HG03442 (cell line): ENCODE measurements at regions not wholly inside any gene's neighbourhood (a gene's known extent, or its start where the extent isn't known, plus 50 kb on each side); places are given as distances from the start of the nearest gene placed in this dataset.

Experiments used
- ATAC-seq: cut with Tn5 transposase; IDR thresholded peaks from one replicate; pipeline ENCODE4 v1.9.1; 2021; ENCODE audit warnings: mild to moderate bottlenecking, moderate library complexity; ENCODE audit not compliant: unreplicated experiment

DNA sequence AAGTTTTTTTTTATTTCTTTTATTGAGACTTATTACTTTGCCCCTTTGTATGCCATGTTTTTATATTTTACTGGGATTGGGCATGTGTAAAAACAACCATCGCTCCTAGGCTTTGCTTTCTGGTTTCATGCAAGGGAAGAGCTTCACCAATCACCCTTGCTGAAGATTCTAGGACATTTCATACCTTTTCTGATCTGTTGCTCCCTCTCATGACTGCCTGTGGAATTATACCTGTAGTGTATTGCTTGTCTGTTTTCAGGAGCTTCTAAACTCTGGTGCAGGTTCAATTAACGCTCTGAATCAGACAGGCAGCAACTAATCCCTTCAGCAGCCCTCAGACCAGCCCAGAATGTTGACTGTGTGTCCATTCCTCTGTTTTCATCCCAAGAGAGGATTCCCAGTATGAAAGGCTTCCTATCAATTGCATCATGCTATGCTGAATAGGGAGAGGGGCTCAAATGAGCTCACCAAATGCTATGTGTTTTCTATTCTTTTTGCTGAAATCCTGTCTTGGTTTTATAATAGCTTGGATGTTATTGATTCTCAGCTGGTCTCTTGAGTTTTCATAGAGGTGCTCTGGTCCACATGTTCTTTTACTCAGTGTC, 572.9 kb upstream of the CDH6 start:
- ATAC-seq: no peak

DNA sequence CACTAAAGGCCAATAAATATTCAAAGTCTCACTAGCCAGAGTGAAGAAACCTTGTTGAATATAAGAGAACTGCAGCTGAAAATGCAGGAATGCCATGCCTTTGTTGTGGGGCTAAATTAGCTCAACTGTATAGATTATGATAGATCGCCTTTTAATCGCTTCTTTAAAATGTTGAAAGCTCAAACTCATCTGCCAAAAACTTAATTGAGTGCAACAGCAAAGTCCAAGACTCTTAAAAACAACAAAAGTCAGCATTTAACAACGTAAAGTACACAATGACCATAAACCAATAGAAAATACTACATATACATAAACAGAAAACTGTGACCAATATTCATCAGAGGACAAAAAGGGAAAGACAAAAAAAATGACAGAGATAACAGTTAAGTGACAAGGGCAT, 585.0 kb upstream of the CDH6 start:
- no peak for ATAC-seq

DNA sequence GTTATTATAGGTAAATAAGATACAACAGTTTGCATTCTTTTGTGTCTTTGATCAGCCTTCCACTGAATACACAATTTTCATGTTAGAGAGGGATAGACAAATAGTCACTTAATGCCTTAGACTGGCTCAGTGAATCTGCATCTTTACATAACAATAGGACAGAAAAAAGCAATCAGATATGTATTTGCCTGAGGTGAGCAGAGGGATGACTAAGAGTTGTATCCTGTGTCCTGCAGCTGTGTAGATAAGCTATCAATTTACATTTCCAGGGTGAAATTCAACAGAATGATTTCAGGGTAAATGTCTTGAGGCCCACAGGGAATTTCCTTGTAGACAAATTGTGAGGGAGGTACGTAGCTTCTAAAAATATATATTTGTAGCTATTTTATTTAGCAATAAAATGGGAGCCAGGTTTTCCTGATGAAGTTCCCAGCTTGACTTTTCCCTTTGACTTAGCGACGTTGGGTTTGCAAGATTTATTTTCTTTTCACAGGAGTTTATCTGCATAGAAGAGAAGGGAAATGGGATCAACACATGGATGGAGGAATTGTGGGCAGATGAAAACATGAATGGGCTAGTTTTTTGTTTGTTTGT, 586.1 kb upstream of the CDH6 start:
- ATAC-seq: no peak

DNA sequence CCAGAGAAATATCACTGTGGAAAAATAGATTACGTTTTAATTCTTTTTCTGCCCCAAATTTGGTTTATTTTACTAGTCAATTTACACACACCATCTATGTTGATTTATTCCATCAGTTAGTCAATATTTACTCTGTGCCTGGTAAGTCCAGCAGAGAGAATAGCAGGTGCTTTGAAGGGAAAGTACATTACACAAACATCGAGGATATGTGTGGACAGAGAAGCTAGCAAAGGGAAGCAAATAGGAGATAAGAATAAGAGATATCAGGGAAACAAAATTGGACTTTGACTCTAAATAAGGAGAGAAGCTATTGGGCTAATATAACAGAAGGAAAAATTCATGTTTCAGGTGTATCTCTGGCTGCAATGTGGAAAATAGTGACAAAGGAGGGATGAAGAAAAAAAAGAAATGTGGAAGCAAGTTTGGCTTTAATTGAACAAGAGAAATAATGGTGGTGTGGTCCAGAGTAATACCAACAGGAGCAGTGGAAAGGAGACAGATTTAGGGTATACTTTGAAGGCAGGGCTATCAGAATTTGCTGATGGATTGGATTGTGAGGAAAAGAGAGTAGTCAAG, 587.7 kb upstream of the CDH6 start:
- ATAC-seq: no peak

DNA sequence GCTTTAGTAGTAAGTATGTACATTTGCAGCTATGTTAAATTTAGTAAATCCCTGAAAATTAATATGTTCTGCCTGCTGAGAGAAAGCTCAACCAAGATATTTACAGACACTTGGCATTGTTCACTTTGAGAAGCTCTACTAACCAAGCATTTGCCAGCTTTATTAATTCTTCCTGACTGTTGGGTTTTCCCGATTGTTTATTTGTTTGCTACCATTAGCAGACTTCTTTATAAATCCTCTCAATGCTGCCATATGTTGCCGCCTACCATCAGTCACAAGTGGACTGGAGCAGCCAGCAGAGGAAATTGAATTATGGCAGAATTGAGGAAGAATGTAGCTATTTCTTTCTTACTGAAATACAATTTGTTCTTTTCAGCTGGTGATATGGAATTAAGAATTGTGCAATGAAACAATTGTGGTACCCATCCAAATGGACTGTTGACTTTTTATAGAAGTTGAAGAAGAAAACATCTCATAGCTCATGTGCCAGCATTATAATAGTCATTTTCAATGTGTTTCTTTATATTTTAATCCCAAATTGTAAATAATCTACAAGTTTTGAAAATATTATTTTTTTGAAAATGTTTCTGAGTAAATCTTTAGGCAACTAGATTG, 588.7 kb upstream of the CDH6 start:
- no peak for ATAC-seq

DNA sequence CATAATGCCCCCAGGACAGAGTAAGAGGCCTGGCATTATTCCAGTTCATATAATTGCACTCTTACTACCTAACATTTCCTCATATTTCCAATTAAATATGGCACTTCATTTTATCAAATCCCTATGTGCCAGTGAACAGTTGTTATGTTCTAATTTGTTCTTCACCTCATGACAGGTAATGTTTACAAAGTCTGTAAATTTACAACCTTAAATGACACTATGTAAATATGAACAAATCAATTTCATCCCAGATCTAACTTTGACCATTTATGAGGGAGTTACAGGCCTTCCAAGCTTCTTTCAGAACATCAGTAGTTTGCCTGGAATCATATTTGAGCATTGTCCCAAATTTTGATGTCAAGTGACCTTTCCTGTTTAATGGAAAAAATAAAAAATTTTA, 592.6 kb upstream of the CDH6 start:
- no peak for ATAC-seq

DNA sequence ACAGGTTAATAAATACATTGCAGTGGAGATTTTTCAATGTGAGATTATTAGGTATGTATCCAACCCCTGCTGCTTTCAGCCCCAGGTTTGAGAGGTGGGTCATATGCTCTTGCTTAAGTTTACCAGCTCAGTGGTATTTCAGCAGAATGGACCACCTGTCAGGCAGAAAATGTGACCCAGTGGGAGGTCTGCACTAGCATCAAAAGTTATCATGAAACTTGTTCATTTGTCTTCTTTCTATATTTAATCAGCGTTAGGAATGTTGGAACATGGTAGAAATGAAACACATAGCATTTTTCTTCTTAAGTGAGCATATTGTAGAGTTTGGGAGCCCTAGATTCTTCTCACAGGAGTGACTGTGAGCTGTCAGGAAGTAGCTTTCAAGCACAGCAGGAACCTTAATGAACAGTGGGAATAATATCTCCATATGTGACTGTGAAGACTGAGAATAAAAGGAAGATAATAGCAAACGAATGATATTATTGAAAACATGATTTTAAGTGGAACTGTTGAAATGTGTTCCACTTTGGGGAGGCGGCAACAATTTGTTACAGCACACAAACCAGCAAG, 596.9 kb upstream of the CDH6 start:
- no peak for ATAC-seq

DNA sequence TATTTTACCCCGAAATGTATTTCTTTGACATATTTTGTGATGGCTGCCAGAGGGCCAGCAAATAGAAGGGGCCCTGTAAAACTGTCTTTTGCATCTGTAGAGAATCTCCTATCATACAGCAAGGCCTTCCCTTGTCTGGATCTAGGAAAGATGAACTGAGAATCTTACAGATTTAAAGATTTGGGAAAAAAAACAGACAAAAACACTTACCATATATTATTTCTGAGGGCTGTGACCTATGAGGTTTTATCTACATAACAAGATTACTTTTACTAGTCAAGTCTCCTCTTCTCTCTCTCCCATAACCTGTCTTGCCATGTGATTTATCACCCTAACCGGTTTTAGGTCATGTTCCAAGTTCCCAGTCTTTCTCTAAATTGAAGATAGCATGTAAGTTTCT, 599.2 kb upstream of the CDH6 start:
- no peak for ATAC-seq

DNA sequence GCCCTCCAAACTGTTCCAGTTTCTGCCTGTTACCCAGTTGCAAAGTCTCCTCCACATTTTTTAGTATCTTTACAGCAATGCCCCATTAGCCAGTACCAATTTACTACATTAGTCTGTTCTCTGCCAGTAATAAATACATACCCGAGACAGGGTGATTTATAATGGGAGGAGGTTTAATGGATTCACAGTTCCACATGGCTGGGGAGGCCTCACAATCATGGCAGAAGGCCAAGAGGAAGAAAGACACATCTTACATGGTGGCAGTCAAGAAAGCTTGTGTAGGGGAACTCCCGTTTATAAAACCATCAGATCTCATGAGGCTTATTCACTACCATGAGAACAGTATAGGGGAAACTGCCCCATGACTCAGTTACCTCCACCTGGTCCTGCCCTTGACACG, 600.7 kb upstream of the CDH6 start:
- ATAC-seq: no peak

DNA sequence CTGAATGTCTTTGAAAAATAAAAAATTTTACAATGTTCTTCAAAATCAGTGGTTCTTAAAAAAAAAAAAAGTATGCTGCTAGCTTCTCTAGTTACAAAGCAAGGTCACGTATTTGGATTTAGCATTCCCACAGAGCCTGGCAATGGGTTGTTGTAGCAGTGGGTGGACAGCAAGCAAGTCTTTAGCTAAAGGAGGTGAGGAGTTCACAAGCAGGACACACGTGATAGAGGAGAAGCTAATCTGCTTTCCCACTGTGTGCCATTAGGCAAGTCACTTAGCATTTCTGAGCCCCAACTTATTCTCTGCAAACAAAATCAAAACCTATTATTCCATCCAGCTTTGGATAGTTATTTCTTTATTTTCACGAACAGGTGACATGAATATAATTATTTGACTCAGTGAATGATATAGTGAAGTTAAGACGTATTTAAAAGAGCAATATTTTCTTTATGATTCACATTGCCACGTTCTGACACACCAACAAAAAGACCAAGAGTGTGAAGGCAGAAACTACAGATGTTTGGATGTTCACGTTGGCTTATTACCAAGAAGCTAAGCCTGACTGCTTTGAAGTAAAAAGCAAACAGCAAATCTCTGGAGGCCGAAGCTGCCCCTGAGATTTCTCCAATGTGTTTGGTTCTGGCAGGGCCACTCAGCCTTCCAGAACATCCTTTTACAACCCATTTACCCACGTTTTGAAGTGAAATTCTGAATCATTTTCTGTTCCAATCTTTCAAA, 612.1 kb upstream of the CDH6 start:
- ATAC-seq: no peak

DNA sequence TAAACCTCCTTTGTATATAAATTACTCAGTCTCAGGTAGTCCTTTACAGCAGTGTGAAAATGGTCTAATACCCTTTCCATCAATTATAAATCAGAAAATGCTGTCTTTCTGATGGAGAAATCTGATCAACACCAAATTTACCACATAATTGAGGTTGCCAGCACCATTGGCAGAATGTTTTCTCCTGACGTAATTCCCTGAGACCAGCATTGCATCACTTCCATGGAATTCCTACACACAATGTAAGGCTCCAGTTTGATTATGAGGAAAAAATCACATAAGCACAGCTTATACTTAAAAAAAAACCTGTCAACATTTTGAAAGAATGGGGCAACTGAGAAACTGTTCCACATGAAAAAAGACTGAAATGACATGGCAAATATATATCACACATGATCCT, 618.7 kb upstream of the CDH6 start:
- no peak for ATAC-seq

DNA sequence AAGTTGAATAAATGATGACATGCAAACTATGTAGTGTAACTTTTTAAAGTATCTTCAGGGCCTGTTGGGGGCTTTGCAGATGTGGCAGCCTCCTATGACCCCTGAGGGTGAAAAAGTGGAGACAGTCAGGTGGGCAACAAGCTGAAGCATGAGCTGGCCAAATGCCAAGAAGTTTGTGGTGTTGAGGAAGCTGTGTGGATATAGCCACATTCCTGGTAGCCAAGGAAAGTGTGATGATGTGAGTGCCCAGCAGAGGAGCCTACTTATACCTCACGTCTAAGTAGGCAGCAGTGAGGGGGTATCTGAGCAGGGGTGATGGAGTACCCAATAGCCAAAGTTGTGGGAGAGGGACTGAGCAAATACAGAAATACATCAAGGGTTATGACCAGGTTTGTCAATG, 621.2 kb upstream of the CDH6 start:
- no peak for ATAC-seq

DNA sequence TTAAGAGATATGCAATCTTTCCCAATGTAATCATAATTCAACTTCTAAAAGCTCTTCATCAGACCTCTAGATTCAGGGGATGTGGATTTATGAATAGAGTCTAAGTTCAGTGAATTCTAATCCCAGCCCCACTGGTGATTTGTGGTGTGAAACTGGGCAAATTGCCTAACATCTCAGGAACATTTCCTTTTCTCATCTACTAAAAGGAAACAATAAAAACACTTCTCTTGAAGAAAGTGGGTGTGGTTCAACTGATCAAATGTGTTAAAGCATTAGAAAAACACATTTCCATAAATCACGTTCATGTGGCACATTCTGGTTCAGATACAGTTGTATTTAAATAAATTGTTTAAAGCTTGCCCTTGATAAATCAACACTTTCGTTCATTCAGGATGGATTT, 631.7 kb upstream of the CDH6 start:
- no peak for ATAC-seq

DNA sequence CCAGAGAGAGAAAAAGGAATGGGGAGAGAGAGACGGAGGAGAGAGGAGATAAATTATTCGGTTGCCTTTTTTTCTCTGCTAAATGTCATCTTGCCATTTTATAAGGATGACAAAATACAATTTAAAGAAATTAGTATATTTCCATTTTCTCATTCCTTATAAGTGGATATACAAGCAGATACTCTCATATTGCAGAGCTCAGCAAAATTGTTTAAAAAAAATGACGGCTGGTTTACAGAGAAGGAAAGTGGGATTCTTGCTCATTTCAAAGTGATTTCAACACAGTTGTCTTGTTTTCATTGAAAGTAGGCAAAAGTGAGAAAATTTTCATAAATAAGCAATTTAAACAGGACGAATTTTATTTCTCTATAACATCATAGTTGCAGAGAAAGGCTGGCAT, 641.9 kb upstream of the CDH6 start:
- ATAC-seq: no peak

DNA sequence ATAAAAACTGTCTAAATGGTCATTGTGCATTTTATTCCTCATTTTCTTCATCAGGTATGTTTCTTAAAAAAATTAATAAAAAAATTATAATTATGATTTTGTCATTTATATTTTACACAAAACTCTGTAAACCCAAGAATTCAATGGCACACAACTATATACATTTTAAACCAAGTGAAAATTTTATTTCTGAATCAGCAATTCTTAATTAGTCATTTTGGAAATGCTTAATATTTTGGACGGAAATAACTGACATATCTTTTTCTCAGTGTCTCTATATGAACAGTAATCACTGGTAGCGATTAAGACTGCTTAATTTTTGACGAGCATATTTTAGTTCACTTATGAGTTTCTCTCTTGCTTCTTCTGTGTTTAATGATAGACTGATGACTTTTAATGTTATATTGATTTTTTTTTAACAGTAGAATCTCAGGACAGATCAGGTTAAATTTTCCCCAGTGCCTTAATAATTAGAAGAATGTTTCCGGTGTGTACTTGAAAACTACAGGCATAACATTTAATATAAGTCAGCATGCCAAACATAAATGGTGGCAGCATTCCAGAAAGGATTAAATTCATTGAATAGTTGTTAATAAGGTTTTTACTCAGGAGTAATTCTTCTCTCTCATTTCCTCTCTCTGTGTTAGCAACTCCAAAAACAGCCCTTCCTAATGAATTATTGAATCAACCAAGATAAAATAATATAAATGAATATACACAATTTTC, 644.7 kb upstream of the CDH6 start:
- no peak for ATAC-seq

DNA sequence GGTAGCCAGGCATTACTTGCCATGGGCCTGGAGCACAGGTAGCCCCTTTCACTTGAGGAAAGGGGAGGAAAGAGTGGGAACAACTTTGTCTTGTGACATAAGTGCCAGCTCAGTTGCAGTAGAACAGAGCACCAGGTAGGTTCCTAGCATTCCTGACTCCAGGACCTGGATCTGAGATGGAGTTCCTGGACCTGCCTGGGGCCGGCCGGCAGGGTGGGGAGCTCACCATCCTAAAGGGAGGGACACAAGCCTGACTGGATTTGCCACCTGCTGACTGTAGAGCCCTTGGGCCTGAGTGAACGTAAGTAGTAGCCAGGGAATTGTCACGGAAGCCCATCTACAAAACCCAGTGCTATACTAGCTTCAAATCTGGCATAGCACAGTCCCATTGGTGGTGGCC, 653.3 kb upstream of the CDH6 start:
- ATAC-seq: no peak

DNA sequence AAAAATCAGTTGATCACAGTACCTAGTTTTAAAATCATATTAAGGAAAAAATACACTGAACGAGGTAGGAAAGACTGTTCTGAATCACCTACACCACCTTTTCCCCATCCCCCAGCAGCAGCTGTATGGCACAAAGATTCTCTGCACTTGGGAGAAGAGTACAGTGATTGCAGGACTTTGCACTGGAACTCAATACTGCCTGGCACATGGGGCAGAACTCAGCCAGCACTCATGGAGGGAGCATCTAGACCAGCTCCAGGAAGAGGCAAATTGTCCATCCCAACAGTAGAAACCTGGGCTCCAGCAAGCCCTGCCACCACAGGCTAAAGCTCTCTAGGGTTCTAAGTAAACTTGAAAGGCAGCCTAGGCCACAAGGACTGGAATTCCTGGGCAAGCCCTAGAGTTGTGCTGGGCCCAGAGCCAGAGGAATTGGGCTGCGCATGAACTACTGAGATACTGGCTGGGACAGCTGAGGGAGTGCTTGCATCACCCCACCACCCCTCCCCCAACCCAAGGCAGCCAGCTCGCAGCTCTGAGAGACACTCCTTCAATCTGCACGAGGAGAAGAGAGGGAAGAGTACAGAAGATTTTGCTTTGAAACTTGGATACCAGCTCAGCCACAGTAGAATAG, 654.4 kb upstream of the CDH6 start:
- no peak for ATAC-seq

DNA sequence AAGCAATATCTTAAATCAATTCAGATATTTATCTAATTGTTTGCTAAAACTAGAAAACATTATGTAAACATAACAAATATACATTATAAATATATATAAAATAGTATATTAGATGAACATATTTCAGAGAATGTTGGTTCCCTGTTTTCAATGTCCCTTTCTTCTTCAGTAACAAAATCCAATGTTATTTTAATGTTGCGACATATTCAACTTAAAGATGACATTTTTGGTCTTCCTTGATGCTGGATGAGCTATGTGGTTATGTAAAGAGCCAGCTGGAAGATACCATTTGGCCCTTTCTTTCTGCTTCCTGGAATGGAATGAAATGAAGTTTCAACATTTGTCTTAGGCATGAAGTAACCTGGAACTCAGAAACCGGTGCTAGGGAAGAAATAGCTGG, 668.1 kb upstream of the CDH6 start:
- ATAC-seq: no peak

DNA sequence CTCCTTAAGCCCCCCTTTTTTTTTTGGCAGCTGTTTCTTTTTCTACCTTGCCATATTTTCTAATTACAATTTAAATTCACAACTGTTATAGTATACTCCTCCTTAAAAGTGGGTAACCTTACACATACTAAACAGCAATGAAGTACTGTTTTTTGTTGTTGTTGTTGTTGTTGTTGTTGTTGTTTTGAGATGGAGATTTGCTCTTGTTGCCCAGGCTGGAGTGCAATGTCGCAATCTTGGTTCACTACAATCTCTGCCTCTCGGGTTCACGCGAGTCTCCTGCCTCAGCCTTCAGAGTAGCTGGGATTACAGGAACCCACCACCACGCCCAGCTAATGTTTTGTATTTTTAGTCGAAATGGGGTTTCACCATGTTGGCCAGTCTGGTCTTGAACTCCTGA, 669.1 kb upstream of the CDH6 start:
- ATAC-seq: no peak

DNA sequence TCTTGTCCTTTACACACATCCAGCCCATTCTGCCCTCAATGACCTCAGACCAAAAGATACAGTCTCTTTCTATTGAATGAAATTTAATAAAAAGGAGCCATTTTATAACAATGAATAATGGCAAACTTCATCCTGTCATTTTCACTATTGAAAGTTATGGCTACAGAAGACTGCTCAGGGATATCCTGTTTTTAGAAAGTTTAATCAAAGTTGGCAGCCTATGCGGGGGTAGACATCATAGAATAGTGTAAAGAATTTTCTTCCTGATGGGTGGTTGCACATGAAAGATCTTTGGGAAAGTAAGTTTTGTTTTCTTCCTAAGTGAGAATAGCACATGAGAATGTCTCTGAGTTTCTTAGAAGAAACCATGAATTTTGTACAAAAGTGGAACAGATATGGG, 670.4 kb upstream of the CDH6 start:
- ATAC-seq: no peak
